T-helper 1 cell treated with Interleukin-12 subunit alpha and Interleukin-12 subunit beta and Interleukin-4 antibody, amounts not matched to agents 30 μg/mL and 1 μg/mL, for 36 hours (primary cell): ENCODE measurements at regions not wholly inside any gene's neighbourhood (a gene's known extent, or its start where the extent isn't known, plus 50 kb on each side); places are given as distances from the start of the nearest gene placed in this dataset.
"Not testable (repeated sequence)": the region's sequence is repeated elsewhere in the genome, so short reads cannot be mapped to it uniquely, and the experiment has no call there.

Experiments used
- H3K27ac Mint-ChIP-seq: one replicate; pipeline ENCODE4 v1.8.0; 2021; ENCODE audit warnings: mild to moderate bottlenecking, mixed read lengths
- H3K27me3 Mint-ChIP-seq: one replicate; pipeline ENCODE4 v1.8.0; 2021; ENCODE audit warnings: low read depth, mixed read lengths
- H3K36me3 Mint-ChIP-seq: one replicate; pipeline ENCODE4 v1.8.0; 2021; ENCODE audit warnings: low read depth, mixed read lengths
- H3K4me1 Mint-ChIP-seq: one replicate; pipeline ENCODE4 v1.8.0; 2021; ENCODE audit warnings: low read depth, mixed read lengths
- H3K4me3 Mint-ChIP-seq: one replicate; pipeline ENCODE4 v1.8.0; 2021; ENCODE audit warnings: mild to moderate bottlenecking, moderate library complexity, mixed read lengths
- H3K9me3 Mint-ChIP-seq: one replicate; pipeline ENCODE4 v1.8.0; 2021; ENCODE audit warnings: mixed read lengths

GRCh38 chr16:88142056-88142935 lies 191.1 kb downstream of the BANP start:
- H3K4me1 Mint-ChIP-seq, H3K27ac Mint-ChIP-seq, H3K36me3 Mint-ChIP-seq, H3K4me3 Mint-ChIP-seq, H3K27me3 Mint-ChIP-seq: not testable (repeated sequence)
- peaks cover 23% of the 10 kb centered on the region for H3K9me3 Mint-ChIP-seq

GRCh38 chr16:88143122-88144027 lies 192.1 kb downstream of the BANP start:
- H3K9me3 Mint-ChIP-seq, result peaks cover 15% of the 10 kb centered on the region
- H3K27me3 Mint-ChIP-seq, H3K36me3 Mint-ChIP-seq, H3K27ac Mint-ChIP-seq, H3K4me3 Mint-ChIP-seq, H3K4me1 Mint-ChIP-seq: not testable (repeated sequence)

GRCh38 chr16:88144028-88144511 lies 192.8 kb downstream of the BANP start:
- no peak overlapping the region for H3K4me3 Mint-ChIP-seq
- H3K9me3 Mint-ChIP-seq, result peaks cover 8% of the 10 kb centered on the region
- H3K4me1 Mint-ChIP-seq, result no peaks in the 10 kb centered on the region
- no peaks in the 10 kb centered on the region for H3K27me3 Mint-ChIP-seq
- no peaks in the 10 kb centered on the region for H3K36me3 Mint-ChIP-seq
- no peak overlapping the region for H3K27ac Mint-ChIP-seq

- H3K36me3 Mint-ChIP-seq, H3K4me3 Mint-ChIP-seq, H3K9me3 Mint-ChIP-seq, H3K27ac Mint-ChIP-seq, H3K27me3 Mint-ChIP-seq, H3K4me1 Mint-ChIP-seq: not testable (repeated sequence)
Observed at GRCh38 chr16:88145376-88145775, 194.1 kb downstream of the BANP start.

GRCh38 chr16:88145824-88146405 lies 194.7 kb downstream of the BANP start:
- not testable (repeated sequence) for H3K27ac Mint-ChIP-seq, H3K4me3 Mint-ChIP-seq, H3K4me1 Mint-ChIP-seq, H3K27me3 Mint-ChIP-seq, H3K9me3 Mint-ChIP-seq, H3K36me3 Mint-ChIP-seq

- not testable (repeated sequence) for H3K27ac Mint-ChIP-seq, H3K9me3 Mint-ChIP-seq, H3K27me3 Mint-ChIP-seq, H3K4me3 Mint-ChIP-seq, H3K4me1 Mint-ChIP-seq, H3K36me3 Mint-ChIP-seq
Observed at GRCh38 chr16:88148078-88148477, 196.8 kb downstream of the BANP start.

- not testable (repeated sequence) for H3K4me1 Mint-ChIP-seq, H3K4me3 Mint-ChIP-seq, H3K27me3 Mint-ChIP-seq, H3K9me3 Mint-ChIP-seq, H3K27ac Mint-ChIP-seq, H3K36me3 Mint-ChIP-seq
Observed at GRCh38 chr16:88148682-88149081, 197.4 kb downstream of the BANP start.

- not testable (repeated sequence) for H3K36me3 Mint-ChIP-seq, H3K27me3 Mint-ChIP-seq, H3K4me1 Mint-ChIP-seq, H3K27ac Mint-ChIP-seq, H3K4me3 Mint-ChIP-seq, H3K9me3 Mint-ChIP-seq
Observed at GRCh38 chr16:88149158-88149603, 197.9 kb downstream of the BANP start.

GRCh38 chr16:88149663-88150062 lies 198.4 kb downstream of the BANP start:
- not testable (repeated sequence) for H3K27ac Mint-ChIP-seq, H3K27me3 Mint-ChIP-seq, H3K4me3 Mint-ChIP-seq, H3K9me3 Mint-ChIP-seq, H3K4me1 Mint-ChIP-seq, H3K36me3 Mint-ChIP-seq

GRCh38 chr16:88150456-88151128 lies 199.4 kb downstream of the BANP start:
- not testable (repeated sequence) for H3K36me3 Mint-ChIP-seq, H3K9me3 Mint-ChIP-seq, H3K27ac Mint-ChIP-seq, H3K27me3 Mint-ChIP-seq, H3K4me3 Mint-ChIP-seq, H3K4me1 Mint-ChIP-seq

GRCh38 chr16:88151129-88151499 lies 199.9 kb downstream of the BANP start:
- not testable (repeated sequence) for H3K36me3 Mint-ChIP-seq, H3K4me3 Mint-ChIP-seq, H3K9me3 Mint-ChIP-seq, H3K4me1 Mint-ChIP-seq, H3K27ac Mint-ChIP-seq, H3K27me3 Mint-ChIP-seq

GRCh38 chr16:88151859-88152843 lies 200.9 kb downstream of the BANP start:
- H3K36me3 Mint-ChIP-seq, H3K4me3 Mint-ChIP-seq, H3K27ac Mint-ChIP-seq, H3K9me3 Mint-ChIP-seq, H3K4me1 Mint-ChIP-seq, H3K27me3 Mint-ChIP-seq: not testable (repeated sequence)

- not testable (repeated sequence) for H3K9me3 Mint-ChIP-seq, H3K27ac Mint-ChIP-seq, H3K27me3 Mint-ChIP-seq, H3K4me1 Mint-ChIP-seq, H3K36me3 Mint-ChIP-seq, H3K4me3 Mint-ChIP-seq
Observed at GRCh38 chr16:88152879-88153278, 201.6 kb downstream of the BANP start.

GRCh38 chr16:88153516-88153915 lies 202.3 kb downstream of the BANP start:
- not testable (repeated sequence) for H3K9me3 Mint-ChIP-seq, H3K27me3 Mint-ChIP-seq, H3K4me1 Mint-ChIP-seq

More at GRCh38 chr16:88153516-88153915, 202.3 kb downstream of the BANP start:
- not testable (repeated sequence) for H3K36me3 Mint-ChIP-seq, H3K27ac Mint-ChIP-seq, H3K4me3 Mint-ChIP-seq
